ENCODE measurements at regions not wholly inside any gene's neighbourhood (a gene's known extent, or its start where the extent isn't known, plus 50 kb on each side); places are given as distances from the start of the nearest gene placed in this dataset.

DNA sequence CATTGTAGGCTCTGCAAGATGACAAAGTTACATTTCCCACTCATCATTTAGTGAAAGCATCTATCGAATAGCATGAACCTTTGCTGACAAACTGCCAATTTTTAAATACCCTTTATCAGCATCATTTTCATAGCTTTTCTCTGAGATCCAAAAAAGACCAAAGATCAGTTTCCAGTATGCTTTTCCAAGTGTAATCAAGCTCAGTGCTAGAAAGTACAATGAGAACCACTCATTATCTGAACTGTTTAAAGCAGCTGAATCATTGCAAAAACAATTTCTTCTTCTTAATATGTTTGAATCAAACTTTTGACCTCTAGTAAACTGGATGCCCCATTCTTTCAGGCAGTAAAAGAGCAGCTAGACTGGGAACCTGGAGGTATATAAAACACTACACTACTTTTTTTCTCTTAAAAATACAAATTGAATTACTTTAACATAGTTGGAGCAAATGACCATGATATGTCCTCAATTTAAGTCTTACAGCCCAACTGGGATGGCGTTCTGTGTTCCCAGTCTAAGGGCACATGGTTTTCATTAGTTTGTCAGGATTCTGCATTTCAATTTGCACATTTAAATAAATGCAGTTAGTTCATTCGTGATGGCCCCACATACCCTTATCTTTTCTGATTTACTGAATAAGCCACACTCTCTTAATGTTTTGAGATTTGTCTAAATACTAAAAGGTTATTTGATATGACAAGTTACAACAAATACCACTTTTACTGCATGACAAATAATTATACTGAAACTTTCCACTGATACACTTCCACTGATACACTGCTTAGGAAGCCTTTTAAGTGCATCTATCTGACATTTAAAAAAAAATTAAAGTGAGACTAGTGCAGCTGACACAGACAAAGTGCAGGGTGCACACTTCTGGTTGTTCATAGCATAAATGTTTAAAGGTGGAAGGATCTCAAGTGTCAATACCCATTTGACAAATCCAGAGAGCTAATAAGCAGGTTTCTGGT lies 146.0 kb upstream of the FRMD4B start:
- no peak for DNase-seq

DNA sequence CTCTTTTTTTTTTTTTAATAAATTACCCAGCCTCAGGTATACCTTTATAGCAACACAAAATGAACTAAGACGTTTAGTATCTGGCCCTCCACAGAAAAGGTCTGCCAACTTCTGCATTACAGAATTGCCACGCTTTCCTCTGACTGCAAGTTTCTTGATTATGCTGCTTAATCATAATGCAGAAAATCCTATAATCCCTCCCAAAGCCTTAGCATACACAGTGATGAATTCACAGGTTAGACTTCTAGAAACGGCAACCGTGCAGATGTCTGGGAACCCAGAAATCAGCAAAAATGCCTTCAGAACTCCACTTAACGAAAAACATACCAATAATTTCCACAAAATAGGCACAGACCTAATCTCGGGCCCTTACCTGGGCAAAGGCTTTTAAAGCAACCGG lies 144.7 kb upstream of the FRMD4B start:
- no peak for DNase-seq

GRCh38 chr3:69527498-69527897 lies 141.6 kb upstream of the FRMD4B start:
- no peak for DNase-seq

DNA sequence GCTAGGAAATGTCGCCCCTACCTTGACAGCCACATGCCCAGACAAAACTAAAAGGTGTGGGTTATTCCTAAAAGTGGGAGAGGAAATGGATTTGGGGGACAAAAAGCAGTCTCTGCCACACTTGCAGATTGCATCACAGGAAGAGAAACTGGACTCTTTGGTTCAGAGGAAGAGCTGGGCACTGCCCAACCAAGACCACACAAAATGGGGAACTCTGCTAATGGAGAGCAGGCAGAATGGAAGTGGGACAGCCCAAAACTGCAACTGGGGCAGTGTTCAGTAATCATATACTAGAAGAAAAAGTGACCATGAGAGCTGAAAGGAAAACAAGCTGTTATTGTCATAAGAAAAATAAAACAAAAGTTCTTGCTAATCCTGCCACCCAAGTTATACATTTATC lies 138.9 kb upstream of the FRMD4B start:
- DNase-seq = no peak

GRCh38 chr3:69521286-69521685 lies 135.4 kb upstream of the FRMD4B start:
- DNase-seq = no peak

DNA sequence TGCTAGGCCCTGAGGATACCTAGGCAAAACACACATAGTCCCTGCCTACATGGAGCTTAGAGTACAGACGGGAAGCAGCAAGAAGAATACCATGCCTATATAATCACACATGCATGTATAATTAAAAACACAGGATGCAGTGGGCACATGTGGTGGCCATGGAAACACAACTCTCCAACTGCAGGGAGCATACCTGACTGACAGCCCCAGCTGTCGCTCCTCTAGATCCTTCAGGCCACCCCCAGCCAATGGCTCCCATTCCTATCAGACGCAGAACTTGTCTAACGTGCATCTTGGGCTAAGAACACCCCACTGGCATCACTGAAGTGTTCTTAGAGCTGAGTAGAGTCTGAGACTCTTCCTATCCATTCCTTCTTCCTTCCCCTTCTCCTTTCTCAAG lies 125.5 kb upstream of the FRMD4B start:
- DNase-seq = no peak

GRCh38 chr3:69510481-69511030 lies 124.7 kb upstream of the FRMD4B start:
- no peak for DNase-seq

- DNase-seq = no peak
Observed at GRCh38 chr3:69509288-69509687, 123.4 kb upstream of the FRMD4B start.

DNA sequence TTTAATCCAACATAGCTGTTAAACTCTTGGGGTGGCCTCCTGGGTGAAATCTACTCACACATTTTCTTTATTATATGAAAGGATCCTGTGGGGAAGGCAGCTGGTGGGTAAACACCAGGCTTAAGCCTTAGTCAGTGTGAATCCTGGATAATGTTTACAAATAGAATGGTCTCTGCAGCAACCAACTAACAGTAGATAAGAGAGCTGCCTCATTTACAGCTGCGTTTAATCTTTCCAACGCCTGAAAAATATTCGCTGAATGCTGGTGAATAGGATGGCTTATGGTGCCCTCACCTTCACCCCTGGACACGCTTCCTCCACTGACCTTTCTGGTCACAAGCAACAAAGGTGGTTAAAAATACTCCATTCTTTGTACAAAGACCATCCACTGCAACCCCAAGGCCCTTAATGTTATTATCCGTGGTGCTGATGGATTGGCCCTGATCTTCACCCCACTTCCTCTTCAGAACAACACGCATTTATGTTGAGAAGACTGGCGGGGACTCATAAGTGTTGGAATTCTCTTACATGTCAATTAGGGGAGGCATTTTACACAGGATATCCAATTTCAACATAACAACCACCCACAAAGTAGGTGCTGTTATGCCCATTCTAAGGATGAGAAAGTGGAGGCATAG lies 120.0 kb upstream of the FRMD4B start:
- DNase-seq = no peak

GRCh38 chr3:69504232-69504631 lies 118.3 kb upstream of the FRMD4B start:
- no peak for DNase-seq

DNA sequence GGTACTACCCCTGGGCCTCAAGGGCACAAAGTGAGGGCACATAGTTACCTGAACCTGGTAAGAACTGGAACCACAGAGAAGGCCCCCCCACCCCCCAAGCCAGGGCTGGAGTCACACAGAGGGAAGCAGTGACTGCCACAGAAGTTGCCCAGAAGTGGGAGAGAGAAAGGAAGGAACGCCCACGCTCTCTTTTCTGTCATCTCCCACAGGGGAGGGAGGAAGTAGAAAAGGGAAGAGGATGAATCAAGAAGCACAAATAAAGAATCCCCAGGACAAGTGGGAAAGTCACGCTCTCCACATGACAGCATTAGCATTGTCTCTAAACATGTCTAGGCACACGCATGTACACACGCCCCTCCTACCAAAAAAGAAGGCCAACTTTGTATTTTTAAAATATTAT lies 114.7 kb upstream of the FRMD4B start:
- no peak for DNase-seq

GRCh38 chr3:69499899-69500421 lies 114.1 kb upstream of the FRMD4B start:
- no peak for DNase-seq

DNA sequence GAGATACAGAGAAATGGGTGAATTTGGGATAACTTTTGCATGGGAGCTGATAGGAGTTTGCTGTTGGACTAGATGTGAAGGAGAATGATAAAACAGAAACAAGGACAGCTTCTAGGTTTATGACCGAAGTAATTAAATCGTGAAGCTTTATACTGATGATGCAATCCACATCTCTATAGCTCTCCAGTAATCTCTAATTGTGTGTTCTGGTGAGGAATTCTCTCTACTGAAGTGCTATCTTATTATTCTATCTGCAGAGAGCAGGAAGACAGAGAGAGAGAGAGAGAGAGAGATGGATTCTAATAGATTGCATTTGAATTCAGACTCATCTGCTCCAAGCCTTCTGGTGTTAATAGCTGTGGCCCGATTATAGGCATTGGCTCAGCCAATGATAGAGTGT lies 113.5 kb upstream of the FRMD4B start:
- no peak for DNase-seq

- DNase-seq = no peak
Observed at GRCh38 chr3:69496856-69497255, 111.0 kb upstream of the FRMD4B start.

DNA sequence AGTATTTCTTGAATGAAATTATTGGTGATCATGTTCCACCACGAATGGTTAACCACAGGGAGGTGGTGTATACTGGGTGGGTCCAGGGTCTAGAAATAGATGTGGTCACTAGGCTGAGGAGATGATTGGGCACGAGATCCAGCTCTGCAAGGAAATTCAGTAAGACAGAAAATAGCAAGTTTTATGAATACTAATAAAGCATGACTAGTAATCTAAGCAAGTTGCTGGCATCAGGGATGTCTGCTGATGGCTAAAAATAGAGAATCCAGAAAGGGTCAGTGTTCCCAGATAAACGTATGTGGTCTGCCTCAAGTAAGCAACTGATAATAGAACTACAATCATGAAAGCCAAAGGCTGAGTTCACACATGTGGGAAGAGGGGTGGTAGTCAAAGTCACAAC lies 108.3 kb upstream of the FRMD4B start:
- no peak for DNase-seq

GRCh38 chr3:69493157-69493556 lies 107.3 kb upstream of the FRMD4B start:
- DNase-seq = no peak

DNA sequence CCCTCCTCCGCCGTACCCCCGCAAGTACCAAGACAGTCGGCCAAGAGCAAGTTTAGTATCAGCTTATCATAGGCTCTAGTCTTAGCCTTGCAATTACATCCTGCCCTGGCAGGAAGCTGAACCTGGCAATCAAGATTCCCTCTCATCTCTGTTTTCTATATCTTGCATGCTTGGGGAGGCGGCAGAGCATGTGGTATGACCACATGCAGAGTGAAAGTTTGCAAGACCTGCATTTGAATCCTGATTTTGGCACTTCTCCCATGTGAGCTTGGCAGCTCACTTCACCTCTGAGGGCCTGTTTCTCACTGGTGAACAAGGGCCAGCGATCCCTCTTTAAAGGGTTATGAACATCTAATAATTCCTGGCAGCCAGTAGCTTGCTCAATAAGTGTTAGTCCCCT lies 106.1 kb upstream of the FRMD4B start:
- no peak for DNase-seq

DNA sequence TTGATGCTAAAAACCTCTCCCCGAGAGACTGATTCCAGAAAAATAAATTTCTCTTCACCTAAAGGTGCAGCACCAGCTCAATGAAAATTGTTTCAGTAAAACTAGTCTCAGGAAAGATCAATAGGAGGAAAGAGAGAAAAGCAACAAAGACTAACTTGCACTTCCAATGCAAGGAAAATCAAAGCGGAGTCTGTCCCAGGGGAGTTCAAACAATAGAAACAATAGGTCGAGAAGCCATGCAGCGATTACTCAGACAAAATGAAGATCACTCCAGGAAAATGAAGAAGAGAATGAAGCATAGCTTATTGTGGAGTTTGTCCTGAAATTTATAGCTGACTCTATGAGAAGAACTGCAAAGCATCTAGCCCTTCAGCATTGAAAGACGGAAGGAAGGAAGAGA lies 105.1 kb upstream of the FRMD4B start:
- no peak for DNase-seq

- DNase-seq = no peak
Observed at GRCh38 chr3:69490235-69490634, 104.3 kb upstream of the FRMD4B start.

DNA sequence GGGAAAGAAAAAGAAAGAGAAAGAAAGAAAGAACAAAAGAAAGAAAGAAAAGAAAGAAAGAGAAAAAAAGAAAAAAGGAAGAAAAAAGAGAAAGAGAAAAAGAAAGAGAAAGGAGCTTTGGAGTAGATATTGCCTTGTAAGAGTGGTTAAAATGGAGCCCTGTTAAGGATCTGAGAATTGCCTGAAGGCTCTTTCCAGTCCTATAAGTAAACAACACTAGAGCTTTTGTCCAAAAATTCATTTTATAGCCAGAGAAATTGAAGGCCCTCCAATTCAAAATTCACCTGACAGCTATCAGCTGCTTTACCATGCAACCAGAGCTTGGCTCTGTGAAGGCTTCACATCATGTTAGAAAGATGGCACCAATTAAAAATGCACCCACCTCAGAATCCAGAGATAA lies 102.1 kb upstream of the FRMD4B start:
- no peak for DNase-seq

DNA sequence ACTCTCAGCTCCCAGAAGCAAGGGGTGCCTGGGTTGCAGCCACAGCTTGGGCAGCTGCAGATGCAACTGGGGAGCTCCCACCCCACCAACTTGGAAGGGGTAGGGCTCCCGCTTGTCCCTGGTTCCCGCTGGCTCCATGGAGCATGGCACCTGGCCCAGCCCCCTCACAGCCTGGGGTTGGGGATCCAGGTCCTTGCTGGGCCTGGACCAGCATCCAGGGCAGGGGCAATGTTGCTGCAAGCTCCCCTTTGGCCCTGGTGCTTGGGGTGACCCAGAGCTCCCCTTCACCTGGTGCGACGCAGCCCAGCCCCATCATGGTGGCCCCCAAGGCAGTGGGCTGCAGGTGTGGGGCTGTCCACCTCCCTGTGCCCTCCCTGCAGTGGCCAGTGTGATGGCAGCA lies 99.6 kb upstream of the FRMD4B start:
- no peak for DNase-seq

DNA sequence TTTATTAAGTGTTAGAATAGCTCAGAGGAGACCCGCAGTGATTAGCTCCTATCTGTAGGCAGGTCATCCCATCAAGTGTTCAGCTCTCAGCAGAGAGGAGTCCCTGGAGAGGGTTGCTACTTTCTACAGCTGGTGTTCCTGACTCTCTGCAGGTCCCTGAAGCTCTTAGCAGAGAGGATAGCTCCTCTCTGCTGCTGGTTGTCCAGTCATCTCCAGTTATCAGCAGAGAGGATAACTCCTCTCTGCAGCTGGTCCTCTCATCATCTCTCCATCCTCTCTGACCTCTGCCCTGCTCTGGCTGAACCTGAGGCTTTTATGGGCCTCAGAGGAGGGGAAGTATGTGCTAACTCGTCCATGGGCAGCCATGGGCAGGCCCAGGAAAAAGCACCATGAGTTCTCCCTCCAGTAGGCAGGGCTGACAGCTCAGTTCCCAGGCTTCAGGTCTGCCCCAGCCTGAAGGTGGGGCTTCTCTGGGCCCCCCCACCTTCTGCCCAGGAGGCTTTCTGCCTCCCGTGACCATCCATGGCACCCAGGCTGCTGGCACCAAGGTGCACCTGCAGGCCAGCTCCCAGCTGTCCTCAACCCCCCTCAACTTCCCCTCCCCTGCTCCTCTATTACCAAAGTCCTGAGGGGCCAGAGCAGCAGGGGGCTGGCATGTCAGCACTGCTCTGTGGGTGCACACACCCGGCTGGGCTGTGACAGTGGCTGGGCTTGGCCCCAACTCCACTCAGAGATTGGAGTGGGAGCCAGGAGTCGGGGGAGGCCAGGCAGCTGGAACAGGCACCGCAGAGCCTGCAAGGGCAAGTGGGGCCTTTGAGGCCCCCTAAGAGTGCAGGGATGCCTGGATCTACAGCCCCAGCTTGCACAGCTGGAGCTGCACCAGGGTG lies 98.9 kb upstream of the FRMD4B start:
- DNase-seq = no peak

DNA sequence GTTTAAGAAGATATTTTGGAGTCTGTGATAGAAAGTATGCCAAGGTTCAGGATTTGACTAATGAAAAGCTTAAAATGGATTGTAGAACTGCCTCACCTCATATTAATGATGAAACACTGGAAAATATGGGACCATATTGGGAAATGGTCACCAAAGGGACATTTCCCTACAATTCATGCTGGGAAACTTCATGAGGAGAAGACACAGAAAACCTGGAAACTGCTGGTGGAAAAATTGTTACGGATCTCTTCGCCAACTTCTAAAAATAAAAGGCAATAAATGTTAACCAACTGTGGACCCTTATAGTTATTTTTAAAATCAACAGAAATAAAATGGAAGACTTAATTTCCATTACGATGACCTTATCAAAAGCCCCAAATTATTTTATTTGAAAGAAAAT lies 97.6 kb upstream of the FRMD4B start:
- no peak for DNase-seq

Measured in NCI-H1694 (cell line).